CD4-positive, alpha-beta T cell treated with Interleukin-4 for 4 hours (primary cell): ENCODE measurements at regions not wholly inside any gene's neighbourhood (a gene's known extent, or its start where the extent isn't known, plus 50 kb on each side); places are given as distances from the start of the nearest gene placed in this dataset.

ENCODE experiments used
- DNase-seq: peaks from one replicate; pipeline ENCODE4 v3.0.0-alpha.2; 2020

GRCh38 chr9:88326936-88327335 is 61.3 kb upstream of the SPIN1 start:
- DNase-seq, result no peak

- no peak for DNase-seq
Measured at GRCh38 chr9:88326015-88326414, 62.2 kb upstream of the SPIN1 start.

GRCh38 chr9:88322906-88323566 is 65.2 kb upstream of the SPIN1 start:
- DNase-seq, result peak; percentile 61

GRCh38 chr9:88321764-88322163 is 66.5 kb upstream of the SPIN1 start:
- no peak for DNase-seq

- DNase-seq, result no peak
Measured at GRCh38 chr9:88320748-88321415, 67.4 kb upstream of the SPIN1 start.

- no peak for DNase-seq
Measured at GRCh38 chr9:88319936-88320747, 68.1 kb upstream of the SPIN1 start.

GRCh38 chr9:88313364-88314220 is 74.7 kb upstream of the SPIN1 start:
- DNase-seq, result no peak

- no peak for DNase-seq
Measured at GRCh38 chr9:88312517-88313103, 75.6 kb upstream of the SPIN1 start.

GRCh38 chr9:88312045-88312444 is 76.2 kb upstream of the SPIN1 start:
- DNase-seq, result no peak

- no peak for DNase-seq
Measured at GRCh38 chr9:88310310-88310980, 77.8 kb upstream of the SPIN1 start.

GRCh38 chr9:88308831-88309560 is 79.2 kb upstream of the SPIN1 start:
- DNase-seq, result no peak

GRCh38 chr9:88307136-88307535 is 81.1 kb upstream of the SPIN1 start:
- no peak for DNase-seq

GRCh38 chr9:88303721-88304451 is 84.4 kb upstream of the SPIN1 start:
- no peak for DNase-seq

- no peak for DNase-seq
Measured at GRCh38 chr9:88302579-88303324, 85.5 kb upstream of the SPIN1 start.

- no peak for DNase-seq
Measured at GRCh38 chr9:88300556-88300955, 87.7 kb upstream of the SPIN1 start.

GRCh38 chr9:88291856-88292255 is 96.4 kb upstream of the SPIN1 start:
- no peak for DNase-seq

- DNase-seq, result no peak
Measured at GRCh38 chr9:88291056-88291455, 97.2 kb upstream of the SPIN1 start.

GRCh38 chr9:88289532-88289931 is 98.7 kb upstream of the SPIN1 start:
- no peak for DNase-seq

GRCh38 chr9:88287972-88288371 is 100.3 kb upstream of the SPIN1 start:
- DNase-seq, result no peak
